HFFc6 (cell line): ENCODE measurements at regions not wholly inside any gene's neighbourhood (a gene's known extent, or its start where the extent isn't known, plus 50 kb on each side); places are given as distances from the start of the nearest gene placed in this dataset.
"Not testable (repeated sequence)": the region's sequence is repeated elsewhere in the genome, so short reads cannot be mapped to it uniquely, and the experiment has no call there.

Source experiments
- DNase-seq: peaks from one replicate; pipeline ENCODE4 v3.0.0-alpha.2; 2018
- H3K27ac Mint-ChIP-seq: 2 replicates; pipeline ENCODE4 v1.8.0; 2020; ENCODE audit warnings: mild to moderate bottlenecking, mixed read lengths
- H3K27me3 Mint-ChIP-seq: 2 replicates; pipeline ENCODE4 v1.8.0; 2021; ENCODE audit warnings: mild to moderate bottlenecking, moderate library complexity, mixed read lengths; ENCODE audit not compliant: insufficient read depth
- H3K36me3 Mint-ChIP-seq: 2 replicates; pipeline ENCODE4 v1.8.0; 2021; ENCODE audit warnings: low read depth, mixed read lengths
- H3K4me1 Mint-ChIP-seq: 2 replicates; pipeline ENCODE4 v1.8.0; 2020; ENCODE audit warnings: low read depth, mixed read lengths
- H3K4me3 Mint-ChIP-seq: 2 replicates; pipeline ENCODE4 v1.8.0; 2020; ENCODE audit warnings: mild to moderate bottlenecking, moderate library complexity, mixed read lengths
- H3K9me3 Mint-ChIP-seq: 2 replicates; pipeline ENCODE4 v1.8.0; 2020; ENCODE audit warnings: mild to moderate bottlenecking, mixed read lengths
- CTCF ChIP-seq: fragments of 200-600 bp; sonication (generic); IDR thresholded peaks from 2 replicates; pipeline ENCODE4 v1.5.0; 2021; ENCODE audit warnings: antibody characterized with exemption, mild to moderate bottlenecking

GRCh38 chr3:162718697-162719096 lies 1222.1 kb downstream of the OTOL1 start:
- H3K27me3 Mint-ChIP-seq, result no peaks in the 10 kb centered on the region
- DNase-seq, result no peak
- no peak for TF ChIP-seq CTCF
- no peak overlapping the region for H3K4me3 Mint-ChIP-seq
- no peak overlapping the region for H3K27ac Mint-ChIP-seq
- peaks cover 21% of the 10 kb centered on the region for H3K4me1 Mint-ChIP-seq
- H3K36me3 Mint-ChIP-seq, result no peaks in the 10 kb centered on the region
- no peaks in the 10 kb centered on the region for H3K9me3 Mint-ChIP-seq

DNA sequence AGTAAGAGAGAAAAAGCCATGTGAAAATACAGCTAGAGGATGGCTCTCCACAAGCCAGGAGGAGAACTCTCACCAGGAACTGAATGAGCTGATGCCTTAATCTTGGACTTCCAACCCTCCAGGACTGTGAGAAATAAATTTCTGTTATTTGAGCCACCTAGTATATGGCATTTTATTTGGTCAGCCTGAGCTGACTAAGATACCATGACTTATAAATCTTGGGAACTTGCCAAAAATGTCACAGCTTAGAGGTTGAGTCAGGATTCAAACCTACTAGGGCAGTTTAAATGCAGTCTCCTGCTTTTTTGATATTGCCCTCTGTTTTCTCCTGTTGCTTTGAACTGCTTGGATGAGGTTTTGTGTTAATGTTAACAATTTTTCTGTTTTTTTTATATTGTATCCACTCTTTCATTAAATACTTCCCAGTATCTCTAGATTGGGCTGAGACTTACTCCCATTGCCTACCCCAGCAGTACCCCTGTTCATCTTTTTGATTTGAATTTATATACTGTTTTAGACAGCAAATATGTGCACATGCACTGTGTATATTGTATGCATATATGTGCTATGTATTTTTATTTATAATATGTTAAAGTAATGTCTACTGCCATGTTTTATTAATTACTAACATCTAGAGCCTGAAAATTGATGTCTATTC lies 1223.2 kb downstream of the OTOL1 start:
- no peak for TF ChIP-seq CTCF
- no peak overlapping the region; the same call in 1 of the 2 replicates for H3K27ac Mint-ChIP-seq
- peaks cover 21% of the 10 kb centered on the region for H3K4me1 Mint-ChIP-seq
- H3K27me3 Mint-ChIP-seq, result no peaks in the 10 kb centered on the region
- H3K36me3 Mint-ChIP-seq, result no peaks in the 10 kb centered on the region
- no peaks in the 10 kb centered on the region for H3K9me3 Mint-ChIP-seq
- peak; percentile 92 for DNase-seq
- no peak overlapping the region for H3K4me3 Mint-ChIP-seq

DNA sequence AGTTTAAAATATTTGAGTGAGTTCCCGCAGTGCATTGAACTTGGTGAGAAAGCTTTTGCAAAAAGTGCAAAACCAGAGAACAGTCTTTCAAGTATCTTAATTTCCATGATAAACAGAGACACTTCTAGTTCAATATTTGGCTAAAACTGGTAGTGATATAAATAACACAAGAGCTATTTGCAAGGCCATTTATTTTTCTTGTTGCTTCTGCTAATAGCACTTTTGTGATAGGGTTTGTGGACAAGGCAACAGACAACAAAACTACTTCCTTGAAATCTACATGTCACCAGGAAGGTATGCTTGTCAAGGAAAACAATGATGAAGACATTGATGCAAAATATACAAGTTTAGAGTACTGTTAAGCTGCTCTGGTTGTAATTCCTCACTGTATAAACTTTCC lies 1225.1 kb downstream of the OTOL1 start:
- Mint-ChIP-seq H3K4me1 (peaks cover 21% of the 10 kb centered on the region), H3K36me3 (no peaks in the 10 kb centered on the region), H3K9me3 (no peaks in the 10 kb centered on the region), H3K27me3 (no peaks in the 10 kb centered on the region; the same call in 1 of the 2 replicates), H3K27ac (no peak overlapping the region), H3K4me3 (no peak overlapping the region)
- TF ChIP-seq CTCF, result no peak
- no peak for DNase-seq

- DNase-seq, result no peak
- no peak for TF ChIP-seq CTCF
- Mint-ChIP-seq H3K4me3 (no peak overlapping the region), H3K27me3 (no peaks in the 10 kb centered on the region; the same call in 1 of the 2 replicates), H3K27ac (no peak overlapping the region), H3K4me1 (peaks cover 21% of the 10 kb centered on the region), H3K36me3 (no peaks in the 10 kb centered on the region), H3K9me3 (no peaks in the 10 kb centered on the region)
Measured at GRCh38 chr3:162722337-162722736, 1225.7 kb downstream of the OTOL1 start.

GRCh38 chr3:162722796-162723195 lies 1226.2 kb downstream of the OTOL1 start:
- not testable (repeated sequence) for H3K27ac Mint-ChIP-seq, H3K27me3 Mint-ChIP-seq, H3K9me3 Mint-ChIP-seq, H3K36me3 Mint-ChIP-seq, DNase-seq, H3K4me3 Mint-ChIP-seq
- H3K4me1 Mint-ChIP-seq, result peaks cover 21% of the 10 kb centered on the region

GRCh38 chr3:162729686-162730085 lies 1233.1 kb downstream of the OTOL1 start:
- Mint-ChIP-seq H3K9me3 (no peaks in the 10 kb centered on the region), H3K27me3 (no peaks in the 10 kb centered on the region; the same call in none of the 2 replicates), H3K4me3 (no peak overlapping the region), H3K4me1 (peaks cover 21% of the 10 kb centered on the region), H3K27ac (no peak overlapping the region; the same call in 1 of the 2 replicates), H3K36me3 (peaks cover 9% of the 10 kb centered on the region; the same call in 1 of the 2 replicates)
- peak; percentile 35 for DNase-seq
- TF ChIP-seq CTCF, result no peak

DNA sequence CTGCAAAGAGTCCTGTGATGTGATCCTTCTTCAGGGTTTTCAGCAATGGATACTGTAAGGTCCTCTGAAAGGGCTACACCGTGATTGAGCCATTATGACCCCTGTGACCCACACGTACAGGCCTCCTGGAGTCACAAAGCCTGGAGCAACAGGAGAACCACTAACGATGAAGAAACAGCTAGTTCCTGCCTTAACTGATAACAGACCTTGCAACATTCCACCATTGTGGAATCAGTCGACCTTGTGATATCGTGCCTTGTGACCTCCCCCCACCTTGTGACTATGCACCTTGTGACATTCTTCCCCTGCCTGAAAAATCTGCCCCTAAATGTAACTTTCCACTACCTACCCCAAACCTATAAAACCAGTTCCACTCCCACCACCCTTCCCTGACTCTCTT lies 1235.4 kb downstream of the OTOL1 start:
- H3K9me3 Mint-ChIP-seq, DNase-seq, H3K36me3 Mint-ChIP-seq, H3K4me3 Mint-ChIP-seq, H3K27me3 Mint-ChIP-seq, H3K27ac Mint-ChIP-seq: not testable (repeated sequence)
- peaks cover 21% of the 10 kb centered on the region for H3K4me1 Mint-ChIP-seq
